SU-DHL-6 (cell line): ENCODE measurements at regions not wholly inside any gene's neighbourhood (a gene's known extent, or its start where the extent isn't known, plus 50 kb on each side); places are given as distances from the start of the nearest gene placed in this dataset.

Experiments
- CTCF ChIP-seq: fragments of 200-600 bp; sonication (generic); IDR thresholded peaks from one replicate; pipeline ENCODE4 v1.5.1; 2017; ENCODE audit warnings: antibody characterized with exemption, mild to moderate bottlenecking, low read length, moderate library complexity; ENCODE audit not compliant: insufficient read depth, poor library complexity, severe bottlenecking
- EZH2phosphoT487 ChIP-seq: fragments of 200-600 bp; sonication (generic), shearing (Covaris generic); conservative IDR thresholded peaks from 2 replicates; pipeline ENCODE4 v1.6.1; 2018; ENCODE audit warnings: mild to moderate bottlenecking, antibody characterized with exemption, low read length, moderate library complexity, mixed read lengths

GRCh38 chr16:65222049-65222448, 100.2 kb upstream of the CDH11 start:
- TF ChIP-seq CTCF: no peak
- TF ChIP-seq EZH2phosphoT487: no peak
